Neural progenitor cell (in vitro differentiated cells): ENCODE measurements at regions not wholly inside any gene's neighbourhood (a gene's known extent, or its start where the extent isn't known, plus 50 kb on each side); places are given as distances from the start of the nearest gene placed in this dataset.

Experiments used
- DNase-seq: peaks from one replicate; pipeline ENCODE4 v3.0.0-alpha.2; 2016; ENCODE audit warnings: low spot score
- H2AFZ ChIP-seq: fragments of 200-600 bp; sonication (generic); replicated peaks from 2 replicates; pipeline ENCODE4 v1.6.1; 2016; ENCODE audit warnings: antibody characterized with exemption
- H3F3A ChIP-seq: fragments of 200-600 bp; sonication (generic); 2 replicates; pipeline ENCODE4 v1.6.1; 2016; ENCODE audit warnings: antibody characterized with exemption, low read depth
- H3K27ac ChIP-seq: fragments of 200-600 bp; sonication (generic); 2 replicates; pipeline ENCODE4 v1.5.1; 2016; ENCODE audit warnings: mild to moderate bottlenecking
- H3K27me3 ChIP-seq: fragments of 200-600 bp; sonication (generic); 2 replicates; pipeline ENCODE4 v1.6.1; 2016; ENCODE audit warnings: mild to moderate bottlenecking, moderate library complexity
- H3K36me3 ChIP-seq: fragments of 200-600 bp; sonication (generic); 2 replicates; pipeline ENCODE4 v1.5.1; 2016
- H3K4me1 ChIP-seq: fragments of 200-600 bp; sonication (generic); 2 replicates; pipeline ENCODE4 v1.6.1; 2016; ENCODE audit warnings: mixed run types
- H3K4me2 ChIP-seq: fragments of 200-600 bp; sonication (generic); 2 replicates; pipeline ENCODE4 v1.6.1; 2016
- H3K4me3 ChIP-seq: fragments of 200-600 bp; sonication (generic); 2 replicates; pipeline ENCODE4 v1.5.1; 2016
- H3K79me2 ChIP-seq: fragments of 200-600 bp; sonication (generic); 2 replicates; pipeline ENCODE4 v1.6.1; 2016; ENCODE audit warnings: low read depth
- H3K9ac ChIP-seq: fragments of 200-600 bp; sonication (generic); 2 replicates; pipeline ENCODE4 v1.6.1; 2016
- H3K9me3 ChIP-seq: fragments of 200-600 bp; sonication (generic); 2 replicates; pipeline ENCODE4 v1.5.1; 2016; ENCODE audit warnings: low read depth
- H4K20me1 ChIP-seq: fragments of 200-600 bp; sonication (generic); 2 replicates; pipeline ENCODE4 v1.6.1; 2016; ENCODE audit warnings: low read depth
- H3K27ac Mint-ChIP-seq: 3 replicates; pipeline ENCODE4 v1.8.0; 2021; ENCODE audit warnings: mixed read lengths
- H3K27me3 Mint-ChIP-seq: 2 replicates; pipeline ENCODE4 v1.8.0; 2022; ENCODE audit warnings: low read depth, mild to moderate bottlenecking, inconsistent platforms, moderate library complexity, mixed read lengths; ENCODE audit not compliant: insufficient read depth
- H3K36me3 Mint-ChIP-seq: 3 replicates; pipeline ENCODE4 v1.8.0; 2021; ENCODE audit warnings: mixed read lengths
- H3K4me1 Mint-ChIP-seq: 3 replicates; pipeline ENCODE4 v1.8.0; 2021; ENCODE audit warnings: mixed read lengths
- H3K4me3 Mint-ChIP-seq: 3 replicates; pipeline ENCODE4 v1.8.0; 2021; ENCODE audit warnings: mild to moderate bottlenecking, moderate library complexity, mixed read lengths
- H3K9me3 Mint-ChIP-seq: 3 replicates; pipeline ENCODE4 v1.8.0; 2020; ENCODE audit warnings: mixed read lengths
- EZH2 ChIP-seq: fragments of 200-600 bp; sonication (generic); IDR thresholded peaks from 2 replicates; pipeline ENCODE4 v1.6.1; 2017; ENCODE audit warnings: antibody characterized with exemption, mild to moderate bottlenecking, moderate library complexity
- EZH2phosphoT487 ChIP-seq: fragments of 200-600 bp; sonication (generic); IDR thresholded peaks from 2 replicates; pipeline ENCODE4 v1.6.1; 2017; ENCODE audit warnings: antibody characterized with exemption
- TF ChIP-seq, protein P1 (sequence below): fragments of 200-600 bp; sonication (generic); IDR thresholded peaks from 2 replicates; pipeline ENCODE4 v1.5.1; 2017; ENCODE audit warnings: antibody characterized with exemption, mild to moderate bottlenecking

DNA sequence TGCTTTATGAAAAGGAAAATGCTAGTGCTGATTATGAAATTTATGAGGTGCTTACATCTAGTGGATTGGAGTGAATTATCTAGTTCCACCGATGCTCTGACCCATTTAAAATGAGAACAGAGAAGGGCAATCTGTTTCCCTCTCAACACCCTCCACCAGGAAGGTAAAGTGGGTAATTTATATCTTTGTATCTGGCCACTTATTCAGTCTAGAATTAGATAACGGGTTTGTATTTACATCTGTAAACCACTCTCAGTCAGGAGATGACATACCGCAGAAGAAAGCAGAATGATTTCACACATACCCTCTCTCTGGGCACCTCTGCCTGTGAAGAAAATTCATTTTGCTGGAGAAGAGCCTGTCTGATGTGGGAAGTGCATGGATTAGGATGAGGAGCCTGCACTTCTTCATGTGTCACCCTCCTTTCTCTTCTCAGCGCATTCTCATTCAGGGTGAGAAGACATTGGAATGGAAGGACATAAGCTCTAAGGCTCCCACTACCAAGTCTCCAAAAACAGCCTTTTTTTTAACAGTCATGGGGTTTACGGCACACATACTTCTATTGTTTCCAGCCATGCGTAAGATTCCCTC lies 646.7 kb upstream of the SALL1 start:
- Histone ChIP-seq H3K4me2 (no peak overlapping the region), H3K36me3 (no peaks in the 10 kb centered on the region), H3K79me2 (no peaks in the 10 kb centered on the region), H3K9me3 (no peaks in the 10 kb centered on the region), H2AFZ (no peak overlapping the region), H3K27me3 (no peaks in the 10 kb centered on the region), H3F3A (no peaks in the 10 kb centered on the region), H4K20me1 (no peaks in the 10 kb centered on the region), H3K9ac (no peak overlapping the region), H3K27ac (no peak overlapping the region), H3K4me3 (no peak overlapping the region), H3K4me1 (peaks cover 11% of the 10 kb centered on the region)
- TF ChIP-seq EZH2phosphoT487 (no peak), EZH2 (no peak)
- TF ChIP-seq, protein P1, sequence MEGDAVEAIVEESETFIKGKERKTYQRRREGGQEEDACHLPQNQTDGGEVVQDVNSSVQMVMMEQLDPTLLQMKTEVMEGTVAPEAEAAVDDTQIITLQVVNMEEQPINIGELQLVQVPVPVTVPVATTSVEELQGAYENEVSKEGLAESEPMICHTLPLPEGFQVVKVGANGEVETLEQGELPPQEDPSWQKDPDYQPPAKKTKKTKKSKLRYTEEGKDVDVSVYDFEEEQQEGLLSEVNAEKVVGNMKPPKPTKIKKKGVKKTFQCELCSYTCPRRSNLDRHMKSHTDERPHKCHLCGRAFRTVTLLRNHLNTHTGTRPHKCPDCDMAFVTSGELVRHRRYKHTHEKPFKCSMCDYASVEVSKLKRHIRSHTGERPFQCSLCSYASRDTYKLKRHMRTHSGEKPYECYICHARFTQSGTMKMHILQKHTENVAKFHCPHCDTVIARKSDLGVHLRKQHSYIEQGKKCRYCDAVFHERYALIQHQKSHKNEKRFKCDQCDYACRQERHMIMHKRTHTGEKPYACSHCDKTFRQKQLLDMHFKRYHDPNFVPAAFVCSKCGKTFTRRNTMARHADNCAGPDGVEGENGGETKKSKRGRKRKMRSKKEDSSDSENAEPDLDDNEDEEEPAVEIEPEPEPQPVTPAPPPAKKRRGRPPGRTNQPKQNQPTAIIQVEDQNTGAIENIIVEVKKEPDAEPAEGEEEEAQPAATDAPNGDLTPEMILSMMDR = no peak
- H3K36me3 Mint-ChIP-seq = no peaks in the 10 kb centered on the region
- H3K9me3 Mint-ChIP-seq = peaks cover 11% of the 10 kb centered on the region
- peaks cover 9% of the 10 kb centered on the region for H3K4me1 Mint-ChIP-seq
- no peak for DNase-seq
- peaks cover 5% of the 10 kb centered on the region for H3K27me3 Mint-ChIP-seq
- H3K4me3 Mint-ChIP-seq = no peak overlapping the region
- H3K27ac Mint-ChIP-seq = no peak overlapping the region

DNA sequence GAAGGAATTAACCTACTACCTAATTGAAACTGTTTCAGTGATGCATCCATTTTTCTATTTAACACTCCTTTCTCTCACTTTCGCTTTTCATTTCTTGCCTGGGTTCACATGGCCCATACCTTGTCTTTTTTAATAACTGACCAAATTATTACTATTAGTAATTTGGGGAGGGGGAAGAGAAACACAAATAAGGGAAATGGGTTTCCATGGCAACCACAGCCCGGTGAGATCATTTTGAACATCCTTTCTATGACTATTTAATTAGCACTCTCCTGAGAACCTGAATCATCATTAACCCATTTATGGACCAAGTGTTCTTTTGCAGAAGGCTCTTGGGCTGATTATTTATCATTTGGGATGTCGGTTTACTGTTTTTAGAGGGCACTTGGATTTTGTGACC lies 628.2 kb upstream of the SALL1 start:
- no peaks in the 10 kb centered on the region for H3K36me3 ChIP-seq
- H3K9ac ChIP-seq = no peak overlapping the region
- no peak overlapping the region for H3K27ac Mint-ChIP-seq
- no peaks in the 10 kb centered on the region for H3K27me3 ChIP-seq
- H4K20me1 ChIP-seq = no peaks in the 10 kb centered on the region
- no peaks in the 10 kb centered on the region for H3K4me1 ChIP-seq
- no peak overlapping the region for H2AFZ ChIP-seq
- no peaks in the 10 kb centered on the region for H3K79me2 ChIP-seq
- no peaks in the 10 kb centered on the region for H3K4me1 Mint-ChIP-seq
- H3K9me3 Mint-ChIP-seq = no peaks in the 10 kb centered on the region
- no peaks in the 10 kb centered on the region for H3F3A ChIP-seq
- H3K36me3 Mint-ChIP-seq = no peaks in the 10 kb centered on the region
- H3K4me2 ChIP-seq = no peak overlapping the region
- H3K4me3 Mint-ChIP-seq = no peak overlapping the region
- no peak overlapping the region for H3K4me3 ChIP-seq
- H3K27me3 Mint-ChIP-seq = peaks cover 2% of the 10 kb centered on the region
- no peak for DNase-seq
- H3K9me3 ChIP-seq = no peaks in the 10 kb centered on the region
- H3K27ac ChIP-seq = no peak overlapping the region
- TF ChIP-seq EZH2 (no peak), EZH2phosphoT487 (no peak)
- TF ChIP-seq, protein P1 = no peak

DNA sequence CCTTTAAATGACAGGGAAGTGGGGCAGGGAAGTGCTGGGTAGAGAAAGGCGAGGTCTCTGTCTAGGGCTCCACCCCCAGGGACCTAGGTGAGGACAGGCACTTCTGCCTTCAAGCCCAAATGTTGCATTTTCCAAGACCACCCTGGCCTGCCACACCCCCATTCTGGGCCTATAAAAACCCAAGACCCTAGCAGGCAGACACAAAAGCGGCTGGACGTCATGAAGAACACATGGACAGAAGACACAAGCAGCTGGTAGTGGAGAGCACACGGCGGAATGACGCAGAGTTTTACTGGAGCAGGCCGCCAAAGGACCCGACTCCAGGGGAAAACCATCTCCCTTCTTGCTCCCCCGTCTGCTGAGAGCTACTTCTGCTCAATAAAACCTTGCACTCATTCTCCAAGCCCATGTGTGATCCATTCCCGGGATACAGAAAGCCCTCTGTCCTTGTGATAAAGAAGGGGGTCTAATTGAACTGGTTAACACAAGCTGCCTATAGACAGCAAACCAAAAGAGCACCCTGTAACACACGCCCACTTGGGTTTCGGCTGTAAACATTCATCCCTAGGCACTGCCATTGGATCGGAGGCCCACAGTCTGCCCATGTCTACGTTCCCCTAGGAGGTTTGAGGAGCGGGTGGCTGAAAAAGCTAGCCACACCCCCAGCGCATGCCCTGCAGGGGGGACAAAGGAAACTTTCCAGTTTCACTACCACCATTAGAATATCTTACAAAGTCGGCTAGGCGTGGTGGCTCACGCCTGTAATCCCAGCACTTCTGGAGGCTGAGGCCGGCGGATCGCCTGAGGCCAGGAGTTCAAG lies 622.2 kb upstream of the SALL1 start:
- no peak overlapping the region for H3K4me3 ChIP-seq
- no peaks in the 10 kb centered on the region for H3F3A ChIP-seq
- H4K20me1 ChIP-seq = no peaks in the 10 kb centered on the region
- H3K4me2 ChIP-seq = peak overlapping the region; percentile 20
- Mint-ChIP-seq H3K27ac (no peak overlapping the region), H3K4me1 (no peaks in the 10 kb centered on the region), H3K36me3 (no peaks in the 10 kb centered on the region), H3K4me3 (no peak overlapping the region), H3K9me3 (no peaks in the 10 kb centered on the region), H3K27me3 (peaks cover 7% of the 10 kb centered on the region)
- no peak for TF ChIP-seq EZH2phosphoT487
- TF ChIP-seq, protein P1 = no peak
- TF ChIP-seq EZH2 = no peak
- H3K9ac ChIP-seq = no peak overlapping the region
- H3K9me3 ChIP-seq = no peaks in the 10 kb centered on the region
- no peaks in the 10 kb centered on the region for H3K27me3 ChIP-seq
- no peak overlapping the region for H3K27ac ChIP-seq
- no peak for DNase-seq
- H3K79me2 ChIP-seq = no peaks in the 10 kb centered on the region
- H2AFZ ChIP-seq = peak overlapping the region; percentile 69
- H3K36me3 ChIP-seq = no peaks in the 10 kb centered on the region
- peaks cover 26% of the 10 kb centered on the region for H3K4me1 ChIP-seq
